Stomach (tissue), 8 donors: ENCODE measurements at regions not wholly inside any gene's neighbourhood (a gene's known extent, or its start where the extent isn't known, plus 50 kb on each side); places are given as distances from the start of the nearest gene placed in this dataset.

Source experiments
- DNase-seq, 2 donors: peaks; one replicate each; pipeline versions ENCODE4 v3.0.0 to v3.0.0-alpha.2; 2013 to 2019
- H3K27ac ChIP-seq, 5 donors: fragments of 200-600 bp in 4 of 5; sonication (generic) in 4 of 5; one replicate each; pipeline ENCODE4 v1.5.1; 2013 to 2019; ENCODE audit warnings: mild to moderate bottlenecking in 1 of 5, moderate library complexity in 1 of 5
- H3K27me3 ChIP-seq, 3 donors: fragments of 200-600 bp; sonication (generic); one replicate each; pipeline ENCODE4 v1.5.1; 2017 to 2019; ENCODE audit warnings: mixed run types in 1 of 3
- H3K36me3 ChIP-seq, 4 donors: fragments of 200-600 bp; sonication (generic); 1 replicate in 3 of 4; 2 replicates in 1 of 4; pipeline ENCODE4 v1.5.1; 2016 to 2019
- H3K4me1 ChIP-seq, 4 donors: fragments of 200-600 bp; sonication (generic); one replicate each; pipeline ENCODE4 v1.5.1; 2016 to 2019
- H3K4me3 ChIP-seq, 4 donors: fragments of 200-600 bp; sonication (generic) in 3 of 4; one replicate each; pipeline ENCODE4 v1.5.1; 2016 to 2019; ENCODE audit warnings: mild to moderate bottlenecking in 1 of 4
- H3K9me3 ChIP-seq, 4 donors: fragments of 200-600 bp; sonication (generic); one replicate each; pipeline ENCODE4 v1.5.1; 2016 to 2019
- EP300 ChIP-seq: sonication (generic); formaldehyde crosslinking; IDR thresholded peaks from one replicate; pipeline ENCODE4 v1.6.1; 2017; ENCODE audit warnings: antibody characterized with exemption
- POLR2A ChIP-seq, 4 donors: fragments of 450-650 bp; IDR thresholded peaks; one replicate each; pipeline ENCODE4 v1.6.1; 2016; ENCODE audit warnings: antibody characterized with exemption in 4 of 4, control low read depth in 2 of 4, mild to moderate bottlenecking in 1 of 4, moderate library complexity in 1 of 4
- POLR2AphosphoS5 ChIP-seq, 3 donors: sonication (generic); formaldehyde crosslinking; IDR thresholded peaks; one replicate each; pipeline ENCODE4 v1.6.1; 2016; ENCODE audit warnings: antibody characterized with exemption in 3 of 3
- WGBS, 5 donors: extraction: QIAGEN DNeasy Blood & Tissue Kit in 3 of 5; methylation state at CpG; one replicate each; pipeline versions ENCODE4 v1.1.5 to v1.1.7; 2013 to 2018; 5-methylcytosine and 5-hydroxymethylcytosine counted together
- intact Hi-C: fragments of 100-400 bp; cut with DNase I; formaldehyde crosslinking; loops from one replicate; pipeline ENCODE4 v1.15.1; 2023; ENCODE audit warnings: low total_unique reads
- TF ChIP-seq, protein P1 (sequence below), 7 experiments: fragments of 450-650 bp in 4 of 7; fragments of 200-600 bp in 3 of 7; sonication (generic) in 3 of 7; IDR thresholded peaks; one replicate each; pipeline ENCODE4 v1.5.1; 2016 to 2019; ENCODE audit warnings: antibody characterized with exemption in 7 of 7, control low read depth in 2 of 7, mild to moderate bottlenecking in 1 of 7
- donor health status: healthy with polysubstance abuse.
- donor health status: Bipolar disorder and iron deficiency.
- donor health status: healthy.

GRCh38 chr12:92012691-92013090 lies 133.0 kb downstream of the BTG1 start:
- WGBS, 5 donors: 96 to 100% (median 100%) methylated on average over 1 of the region's 1 CpG
- intact Hi-C loops: no loop called here
- Histone ChIP-seq H3K4me1 (no peaks in the 10 kb centered on the region), H3K36me3 (no peaks in the 10 kb centered on the region), H3K4me3 (no peak overlapping the region), H3K27ac (no peak overlapping the region), H3K27me3 (no peaks in the 10 kb centered on the region), H3K9me3 (no peaks in the 10 kb centered on the region)
- TF ChIP-seq POLR2AphosphoS5 (IDR thresholded peaks at IDR 0.05) (no peak), EP300 (no peak), POLR2A (IDR thresholded peaks at IDR 0.05) (no peak)
- TF ChIP-seq, protein P1, sequence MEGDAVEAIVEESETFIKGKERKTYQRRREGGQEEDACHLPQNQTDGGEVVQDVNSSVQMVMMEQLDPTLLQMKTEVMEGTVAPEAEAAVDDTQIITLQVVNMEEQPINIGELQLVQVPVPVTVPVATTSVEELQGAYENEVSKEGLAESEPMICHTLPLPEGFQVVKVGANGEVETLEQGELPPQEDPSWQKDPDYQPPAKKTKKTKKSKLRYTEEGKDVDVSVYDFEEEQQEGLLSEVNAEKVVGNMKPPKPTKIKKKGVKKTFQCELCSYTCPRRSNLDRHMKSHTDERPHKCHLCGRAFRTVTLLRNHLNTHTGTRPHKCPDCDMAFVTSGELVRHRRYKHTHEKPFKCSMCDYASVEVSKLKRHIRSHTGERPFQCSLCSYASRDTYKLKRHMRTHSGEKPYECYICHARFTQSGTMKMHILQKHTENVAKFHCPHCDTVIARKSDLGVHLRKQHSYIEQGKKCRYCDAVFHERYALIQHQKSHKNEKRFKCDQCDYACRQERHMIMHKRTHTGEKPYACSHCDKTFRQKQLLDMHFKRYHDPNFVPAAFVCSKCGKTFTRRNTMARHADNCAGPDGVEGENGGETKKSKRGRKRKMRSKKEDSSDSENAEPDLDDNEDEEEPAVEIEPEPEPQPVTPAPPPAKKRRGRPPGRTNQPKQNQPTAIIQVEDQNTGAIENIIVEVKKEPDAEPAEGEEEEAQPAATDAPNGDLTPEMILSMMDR (IDR thresholded peaks at IDR 0.05): no peak
- no peak for DNase-seq

- DNase-seq: no peak
- TF ChIP-seq EP300 (no peak), POLR2A (IDR thresholded peaks at IDR 0.05) (no peak), POLR2AphosphoS5 (IDR thresholded peaks at IDR 0.05) (no peak)
- TF ChIP-seq, protein P1 (IDR thresholded peaks at IDR 0.05): no peak
- intact Hi-C loops: no loop called here
- Histone ChIP-seq H3K27ac (no peak overlapping the region), H3K27me3 (no peaks in the 10 kb centered on the region), H3K36me3 (no peaks in the 10 kb centered on the region), H3K9me3 (no peaks in the 10 kb centered on the region), H3K4me1 (no peaks in the 10 kb centered on the region), H3K4me3 (no peak overlapping the region)
- 52 to 80% (median 78%) methylated on average over 10 of the region's 10 CpGs for WGBS, 5 donors
Measured at GRCh38 chr12:92010853-92011701, 134.6 kb downstream of the BTG1 start.

DNA sequence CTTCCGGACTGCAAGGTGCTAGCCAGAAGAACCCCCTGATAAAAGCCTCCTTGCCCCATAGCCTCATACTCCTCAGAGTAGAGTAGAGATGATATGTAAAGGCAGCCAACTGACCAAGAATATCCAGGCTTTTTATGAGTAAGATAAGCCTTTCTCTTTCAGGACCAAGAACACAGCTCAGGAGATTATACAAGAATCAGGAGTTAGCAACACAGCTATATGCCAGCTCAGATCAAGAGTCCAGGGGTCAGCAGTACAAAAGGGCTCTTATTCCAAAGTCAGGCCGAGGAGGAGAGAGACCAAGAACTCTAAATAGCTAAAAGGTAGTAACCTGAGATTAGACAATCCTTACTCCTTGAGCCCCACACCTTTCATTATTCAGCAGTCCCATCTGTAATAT lies 135.3 kb downstream of the BTG1 start:
- DNase-seq: no peak
- Histone ChIP-seq H3K4me1 (no peaks in the 10 kb centered on the region), H3K4me3 (no peak overlapping the region), H3K27me3 (no peaks in the 10 kb centered on the region), H3K27ac (no peak overlapping the region), H3K9me3 (no peaks in the 10 kb centered on the region), H3K36me3 (no peaks in the 10 kb centered on the region)
- 50 to 79% (median 66%) methylated on average over 2 of the region's 2 CpGs for whole genome bisulfite sequencing, 5 donors
- intact Hi-C loops: no loop called here
- TF ChIP-seq POLR2AphosphoS5 (IDR thresholded peaks at IDR 0.05) (no peak), POLR2A (IDR thresholded peaks at IDR 0.05) (no peak), EP300 (no peak)
- TF ChIP-seq, protein P1 (IDR thresholded peaks at IDR 0.05): no peak

DNA sequence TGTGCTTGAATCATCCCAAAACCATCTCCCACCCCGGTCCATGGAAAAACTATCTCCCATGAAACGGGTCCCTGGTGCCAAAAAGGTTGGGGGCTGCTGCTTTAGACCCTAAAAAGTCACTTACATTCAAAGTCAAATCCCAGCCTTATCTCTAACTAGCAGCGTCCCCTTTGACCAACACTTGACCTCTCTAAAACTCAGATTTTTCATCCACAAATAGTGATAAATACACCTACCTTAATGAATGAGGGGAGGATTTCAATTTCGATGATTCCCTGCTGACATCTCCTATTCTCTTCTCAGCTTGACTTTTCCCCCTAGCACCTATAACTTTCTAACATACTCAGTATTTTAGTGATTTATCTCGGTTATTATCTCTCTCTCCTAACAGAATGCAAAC lies 137.3 kb downstream of the BTG1 start:
- intact Hi-C loops: no loop called here
- WGBS, 5 donors: 68 to 82% (median 74%) methylated on average over 5 of the region's 5 CpGs

More for the DNA sequence above, 137.3 kb downstream of the BTG1 start:
- TF ChIP-seq, protein P1 (IDR thresholded peaks at IDR 0.05): no peak
- TF ChIP-seq POLR2AphosphoS5 (IDR thresholded peaks at IDR 0.05): no peak
- TF ChIP-seq EP300: no peak
- TF ChIP-seq POLR2A (IDR thresholded peaks at IDR 0.05): no peak
- no peaks in the 10 kb centered on the region for H3K9me3 ChIP-seq
- no peak overlapping the region for H3K27ac ChIP-seq
- no peak for DNase-seq
- H3K4me3 ChIP-seq: no peak overlapping the region
- peaks cover 0 to 7% (median 2%) of the 10 kb centered on the region in 4 donors for H3K4me1 ChIP-seq
- H3K27me3 ChIP-seq: no peaks in the 10 kb centered on the region
- H3K36me3 ChIP-seq: no peaks in the 10 kb centered on the region
